ENCODE measurements at regions not wholly inside any gene's neighbourhood (a gene's known extent, or its start where the extent isn't known, plus 50 kb on each side); places are given as distances from the start of the nearest gene placed in this dataset.

DNA sequence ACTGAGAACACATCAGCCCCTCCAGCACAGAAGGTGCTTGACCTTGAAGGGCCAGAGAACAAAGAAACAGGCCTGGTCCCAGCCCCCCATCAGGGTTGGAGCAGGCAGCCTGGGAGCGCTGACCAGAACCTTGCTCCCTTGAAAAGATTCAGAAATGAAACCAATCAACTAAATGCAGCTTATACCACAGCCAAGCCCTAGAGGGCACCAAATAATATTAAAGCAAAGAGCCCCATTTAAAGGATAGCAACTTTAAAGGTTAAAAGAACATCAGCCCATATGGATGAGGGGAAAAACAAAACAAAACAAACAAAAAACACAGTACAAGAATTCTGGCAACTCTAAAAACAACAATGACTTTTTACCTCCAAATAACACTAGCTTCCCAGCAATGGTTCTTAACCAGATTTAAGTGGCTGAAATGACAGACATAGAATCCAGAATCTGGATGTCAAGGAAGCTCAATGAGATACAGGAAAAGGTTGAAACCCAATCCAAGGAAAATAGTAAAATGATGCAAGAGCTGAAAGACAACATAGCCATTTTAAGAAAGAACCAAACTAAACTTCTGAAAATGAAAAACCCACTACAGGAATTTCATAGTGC lies 471.9 kb downstream of the MTRR start:
- Histone ChIP-seq H3K36me3 (ENCODE audit: low read length) (no peaks in the 10 kb centered on the region), H4K20me1 (ENCODE audit: low read depth, low read length) (no peaks in the 10 kb centered on the region), H3K4me3 (ENCODE audit: insufficient read depth, low read length, poor library complexity, severe bottlenecking) (no peak overlapping the region), H3K9me2 (replicated peaks; ENCODE audit: insufficient read depth, low read length) (no peaks in the 10 kb centered on the region), H2AFZ (ENCODE audit: low read depth, low read length, severe bottlenecking) (no peak overlapping the region), H3K27me3 (ENCODE audit: low read length) (no peaks in the 10 kb centered on the region), H3K9ac (ENCODE audit: low read length) (no peak overlapping the region), H3K27ac (ENCODE audit: low read depth, low read length) (no peak overlapping the region), H3F3A (ENCODE audit: insufficient read depth) (no peaks in the 10 kb centered on the region), H3K4me2 (ENCODE audit: low read depth, low read length, poor library complexity, severe bottlenecking) (no peak overlapping the region), H3K9me3 (ENCODE audit: insufficient read depth, low read length) (no peaks in the 10 kb centered on the region), H3K79me2 (ENCODE audit: insufficient read depth, low read length) (no peaks in the 10 kb centered on the region)
- no peak for TF ChIP-seq EZH2phosphoT487 (conservative IDR thresholded peaks at IDR 0.05; ENCODE audit: low read length)

DNA sequence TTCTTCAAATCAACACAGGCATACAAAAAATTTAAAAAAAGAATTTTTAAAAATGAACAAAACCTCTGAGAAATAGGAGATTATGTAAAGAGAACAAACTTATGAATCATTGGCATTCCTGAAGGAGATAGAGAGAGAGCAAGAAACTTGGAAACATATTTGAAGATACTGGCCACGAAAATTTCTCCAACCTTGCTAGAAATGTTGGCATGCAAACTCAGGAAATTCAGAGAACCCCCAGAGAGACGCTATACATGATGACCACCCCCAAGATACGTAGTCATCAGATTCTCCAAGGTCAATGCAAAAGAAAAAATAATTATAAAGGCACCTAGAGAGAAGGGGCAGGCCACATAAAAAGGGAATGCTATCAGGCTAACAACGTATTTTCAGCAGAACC lies 472.5 kb downstream of the MTRR start:
- no peaks in the 10 kb centered on the region for H4K20me1 ChIP-seq (ENCODE audit: low read depth, low read length)
- H2AFZ ChIP-seq (ENCODE audit: low read depth, low read length, severe bottlenecking), result no peak overlapping the region
- no peak overlapping the region for H3K4me3 ChIP-seq (ENCODE audit: insufficient read depth, low read length, poor library complexity, severe bottlenecking)
- H3K9me2 ChIP-seq (replicated peaks; ENCODE audit: insufficient read depth, low read length), result no peaks in the 10 kb centered on the region
- TF ChIP-seq CTCF (IDR thresholded peaks at IDR 0.05; ENCODE audit: insufficient read depth, low read length, poor library complexity, severe bottlenecking), result no peak
- no peak for TF ChIP-seq EZH2phosphoT487 (conservative IDR thresholded peaks at IDR 0.05; ENCODE audit: low read length)
- H3K27me3 ChIP-seq (ENCODE audit: low read length), result no peaks in the 10 kb centered on the region
- no peaks in the 10 kb centered on the region for H3F3A ChIP-seq (ENCODE audit: insufficient read depth)
- no peak overlapping the region for H3K4me2 ChIP-seq (ENCODE audit: low read depth, low read length, poor library complexity, severe bottlenecking)
- no peaks in the 10 kb centered on the region for H3K36me3 ChIP-seq (ENCODE audit: low read length)
- no peak overlapping the region for H3K27ac ChIP-seq (ENCODE audit: low read depth, low read length)
- H3K9me3 ChIP-seq (ENCODE audit: insufficient read depth, low read length), result no peaks in the 10 kb centered on the region
- no peaks in the 10 kb centered on the region for H3K79me2 ChIP-seq (ENCODE audit: insufficient read depth, low read length)
- H3K9ac ChIP-seq (ENCODE audit: low read length), result no peak overlapping the region

DNA sequence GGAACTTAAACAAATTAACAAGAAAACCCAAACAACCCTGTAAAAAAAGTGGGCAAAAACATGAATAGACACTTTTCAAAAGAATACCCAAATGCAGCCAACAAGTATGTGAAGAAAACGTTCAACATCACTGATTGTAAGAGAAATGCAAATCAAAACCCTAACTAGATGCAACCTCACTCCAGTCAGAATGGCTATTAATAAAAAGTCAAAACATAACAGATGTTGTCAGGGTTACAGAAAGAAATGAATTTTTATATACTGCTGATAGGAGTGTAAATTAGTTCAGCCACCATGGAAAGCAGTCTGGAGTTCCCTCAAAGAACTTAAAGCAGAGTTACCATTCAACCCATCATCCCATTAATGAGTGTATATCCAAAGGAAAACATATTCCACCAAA lies 479.0 kb downstream of the MTRR start:
- Histone ChIP-seq H3K9ac (ENCODE audit: low read length) (no peak overlapping the region), H3F3A (ENCODE audit: insufficient read depth) (no peaks in the 10 kb centered on the region), H3K9me3 (ENCODE audit: insufficient read depth, low read length) (no peaks in the 10 kb centered on the region), H3K27ac (ENCODE audit: low read depth, low read length) (no peak overlapping the region), H3K4me2 (ENCODE audit: low read depth, low read length, poor library complexity, severe bottlenecking) (no peak overlapping the region), H3K27me3 (ENCODE audit: low read length) (no peaks in the 10 kb centered on the region), H4K20me1 (ENCODE audit: low read depth, low read length) (no peaks in the 10 kb centered on the region), H2AFZ (ENCODE audit: low read depth, low read length, severe bottlenecking) (no peak overlapping the region), H3K9me2 (replicated peaks; ENCODE audit: insufficient read depth, low read length) (no peaks in the 10 kb centered on the region), H3K4me3 (ENCODE audit: insufficient read depth, low read length, poor library complexity, severe bottlenecking) (no peak overlapping the region), H3K79me2 (ENCODE audit: insufficient read depth, low read length) (no peaks in the 10 kb centered on the region), H3K36me3 (ENCODE audit: low read length) (no peaks in the 10 kb centered on the region; the same call in 1 of the 2 replicates)
- TF ChIP-seq CTCF (IDR thresholded peaks at IDR 0.05; ENCODE audit: insufficient read depth, low read length, poor library complexity, severe bottlenecking), result no peak

DNA sequence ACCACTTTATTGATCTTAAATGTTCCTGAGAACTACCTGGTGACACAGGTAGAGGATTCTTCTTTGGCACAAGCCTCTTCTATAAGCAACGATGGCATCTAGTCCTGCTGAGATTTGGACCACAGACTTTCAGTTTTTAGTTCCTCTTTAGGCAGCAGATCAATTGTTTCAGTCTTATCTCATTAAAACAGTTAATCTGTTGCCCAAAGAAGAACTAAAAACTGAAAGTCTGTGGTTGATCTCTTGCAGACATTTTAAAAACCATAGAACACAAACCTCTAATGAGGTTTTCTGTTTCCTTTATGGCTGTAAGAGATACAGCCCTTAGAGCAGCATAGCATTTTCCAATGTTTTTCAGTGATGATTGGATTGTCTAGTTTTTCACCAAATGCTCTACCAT lies 480.9 kb downstream of the MTRR start:
- Histone ChIP-seq H3K79me2 (ENCODE audit: insufficient read depth, low read length) (no peaks in the 10 kb centered on the region), H3F3A (ENCODE audit: insufficient read depth) (no peaks in the 10 kb centered on the region), H3K9me2 (replicated peaks; ENCODE audit: insufficient read depth, low read length) (no peaks in the 10 kb centered on the region), H4K20me1 (ENCODE audit: low read depth, low read length) (no peaks in the 10 kb centered on the region), H3K36me3 (ENCODE audit: low read length) (no peaks in the 10 kb centered on the region; the same call in 1 of the 2 replicates), H3K9me3 (ENCODE audit: insufficient read depth, low read length) (no peaks in the 10 kb centered on the region), H3K9ac (ENCODE audit: low read length) (no peak overlapping the region), H3K4me3 (ENCODE audit: insufficient read depth, low read length, poor library complexity, severe bottlenecking) (no peak overlapping the region), H3K27me3 (ENCODE audit: low read length) (no peaks in the 10 kb centered on the region), H2AFZ (ENCODE audit: low read depth, low read length, severe bottlenecking) (no peak overlapping the region), H3K4me2 (ENCODE audit: low read depth, low read length, poor library complexity, severe bottlenecking) (no peak overlapping the region), H3K27ac (ENCODE audit: low read depth, low read length) (no peak overlapping the region)
- TF ChIP-seq EZH2phosphoT487 (conservative IDR thresholded peaks at IDR 0.05; ENCODE audit: low read length), result no peak
- TF ChIP-seq CTCF (IDR thresholded peaks at IDR 0.05; ENCODE audit: insufficient read depth, low read length, poor library complexity, severe bottlenecking), result no peak
